Astrocyte (in vitro differentiated cells and primary cell): ENCODE measurements at regions not wholly inside any gene's neighbourhood (a gene's known extent, or its start where the extent isn't known, plus 50 kb on each side); places are given as distances from the start of the nearest gene placed in this dataset.
"Not testable (repeated sequence)": the region's sequence is repeated elsewhere in the genome, so short reads cannot be mapped to it uniquely, and the experiment has no call there.

Source experiments
- EZH2 ChIP-seq: IDR thresholded peaks from 2 replicates; pipeline ENCODE4 v1.6.1; 2012; ENCODE audit warnings: mild to moderate bottlenecking, low read length, inconsistent platforms; ENCODE audit not compliant: insufficient read depth
- TF ChIP-seq, protein P1 (sequence below): IDR thresholded peaks from 2 replicates; pipeline ENCODE4 v1.5.1; 2011; ENCODE audit warnings: low read depth, mild to moderate bottlenecking, inconsistent platforms, low read length, moderate library complexity; ENCODE audit not compliant: insufficient read depth

DNA sequence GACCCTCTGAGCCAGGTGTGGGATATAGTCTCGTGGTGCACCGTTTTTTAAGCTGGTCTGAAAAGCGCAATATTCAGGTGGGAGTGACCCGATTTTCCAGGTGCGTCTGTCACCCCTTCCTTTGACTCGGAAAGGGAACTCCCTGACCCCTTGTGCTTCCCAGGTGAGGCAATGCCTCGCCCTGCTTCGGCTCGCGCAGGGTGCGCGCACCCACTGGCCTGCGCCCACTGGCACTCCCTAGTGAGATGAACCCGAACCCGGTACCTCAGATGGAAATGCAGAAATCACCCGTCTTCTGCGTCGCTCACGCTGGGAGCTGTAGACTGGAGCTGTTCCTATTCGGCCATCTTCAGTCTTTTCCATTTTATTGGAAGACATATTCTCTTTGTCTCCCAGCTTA lies 171.4 kb upstream of the OR4C13 start:
- TF ChIP-seq, protein P1, sequence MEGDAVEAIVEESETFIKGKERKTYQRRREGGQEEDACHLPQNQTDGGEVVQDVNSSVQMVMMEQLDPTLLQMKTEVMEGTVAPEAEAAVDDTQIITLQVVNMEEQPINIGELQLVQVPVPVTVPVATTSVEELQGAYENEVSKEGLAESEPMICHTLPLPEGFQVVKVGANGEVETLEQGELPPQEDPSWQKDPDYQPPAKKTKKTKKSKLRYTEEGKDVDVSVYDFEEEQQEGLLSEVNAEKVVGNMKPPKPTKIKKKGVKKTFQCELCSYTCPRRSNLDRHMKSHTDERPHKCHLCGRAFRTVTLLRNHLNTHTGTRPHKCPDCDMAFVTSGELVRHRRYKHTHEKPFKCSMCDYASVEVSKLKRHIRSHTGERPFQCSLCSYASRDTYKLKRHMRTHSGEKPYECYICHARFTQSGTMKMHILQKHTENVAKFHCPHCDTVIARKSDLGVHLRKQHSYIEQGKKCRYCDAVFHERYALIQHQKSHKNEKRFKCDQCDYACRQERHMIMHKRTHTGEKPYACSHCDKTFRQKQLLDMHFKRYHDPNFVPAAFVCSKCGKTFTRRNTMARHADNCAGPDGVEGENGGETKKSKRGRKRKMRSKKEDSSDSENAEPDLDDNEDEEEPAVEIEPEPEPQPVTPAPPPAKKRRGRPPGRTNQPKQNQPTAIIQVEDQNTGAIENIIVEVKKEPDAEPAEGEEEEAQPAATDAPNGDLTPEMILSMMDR = not testable (repeated sequence)
- not testable (repeated sequence) for TF ChIP-seq EZH2
